Ovary (tissue), 7 donors: ENCODE measurements at regions not wholly inside any gene's neighbourhood (a gene's known extent, or its start where the extent isn't known, plus 50 kb on each side); places are given as distances from the start of the nearest gene placed in this dataset.

Experiments
- DNase-seq, 5 donors: peaks; one replicate each; pipeline ENCODE4 v3.0.0-alpha.2; 2019 to 2020
- H3K27ac ChIP-seq, 2 donors: fragments of 200-600 bp; one replicate each; pipeline versions ENCODE4 v1.5.1 to v1.8.0; 2019 to 2022
- H3K27me3 ChIP-seq: fragments of 200-600 bp; one replicate; pipeline ENCODE4 v1.8.0; 2022
- H3K36me3 ChIP-seq: fragments of 200-600 bp; sonication (generic); one replicate; pipeline ENCODE4 v1.5.1; 2019
- H3K4me1 ChIP-seq: one replicate; pipeline ENCODE4 v1.8.1; 2013; ENCODE audit warnings: mild to moderate bottlenecking, moderate library complexity; ENCODE audit not compliant: insufficient read depth
- H3K4me3 ChIP-seq: fragments of 200-600 bp; sonication (generic); one replicate; pipeline ENCODE4 v1.5.1; 2017
- H3K9me3 ChIP-seq, 2 donors: fragments of 200-600 bp in 1 of 2; sonication (generic) in 1 of 2; one replicate each; pipeline versions ENCODE4 v1.5.1 to v1.8.1; 2013 to 2019; ENCODE audit warnings: mild to moderate bottlenecking in 1 of 2, moderate library complexity in 1 of 2
- CTCF ChIP-seq, 3 donors: fragments of 450-650 bp in 2 of 3; fragments of 200-600 bp in 1 of 3; IDR thresholded peaks; one replicate each; pipeline versions ENCODE4 v1.5.1 to v1.8.0; 2016 to 2022; ENCODE audit warnings: antibody characterized with exemption in 3 of 3, mild to moderate bottlenecking in 1 of 3
- EP300 ChIP-seq: sonication (generic); formaldehyde crosslinking; IDR thresholded peaks from one replicate; pipeline ENCODE4 v1.6.1; 2017; ENCODE audit warnings: antibody characterized with exemption
- POLR2A ChIP-seq: fragments of 450-650 bp; IDR thresholded peaks from one replicate; pipeline ENCODE4 v1.6.1; 2017; ENCODE audit warnings: antibody characterized with exemption, mild to moderate bottlenecking, moderate library complexity
- WGBS, 3 donors: extraction: QIAGEN DNeasy Blood & Tissue Kit in 1 of 3; methylation state at CpG; one replicate each; pipeline versions ENCODE4 v1.1.5 to v1.1.7; 2013 to 2017; 5-methylcytosine and 5-hydroxymethylcytosine counted together
- intact Hi-C, 4 donors: fragments of 100-400 bp; cut with DNase I; formaldehyde crosslinking; loops; one replicate each; pipeline versions ENCODE4 v1.11.0 to v1.15.1; 2022 to 2023
- donor health status: DM: no; HTN: no; CAD: no; lungs with moderate emphysema.
- donor health status: DM: no; HTN: no; CAD: no.
- donor health status: Bipolar disorder and iron deficiency.
- donor health status: DM: no; HTN: no; CAD: no.
- donor health status: DM: yes; HTN: yes; CAD: no.

GRCh38 chr3:180416111-180416594 lies 185.8 kb upstream of the TTC14 start:
- intact Hi-C loops = no loop called here
- Histone ChIP-seq H3K9me3 (no peaks in the 10 kb centered on the region), H3K4me3 (no peak overlapping the region), H3K27ac (no peak overlapping the region), H3K4me1 (no peaks in the 10 kb centered on the region), H3K27me3 (no peaks in the 10 kb centered on the region), H3K36me3 (no peaks in the 10 kb centered on the region)
- no peak for DNase-seq
- no peak for TF ChIP-seq POLR2A
- TF ChIP-seq EP300 = no peak
- TF ChIP-seq CTCF (IDR thresholded peaks at IDR 0.05) = no peak
- WGBS, 3 donors = 87 to 90% (median 88%) methylated on average over 2 of the region's 2 CpGs

GRCh38 chr3:180417241-180417640 lies 184.7 kb upstream of the TTC14 start:
- no peaks in the 10 kb centered on the region for H3K27me3 ChIP-seq
- DNase-seq = no peak
- no peaks in the 10 kb centered on the region for H3K36me3 ChIP-seq
- H3K27ac ChIP-seq = no peak overlapping the region
- H3K4me1 ChIP-seq = no peaks in the 10 kb centered on the region
- H3K4me3 ChIP-seq = no peak overlapping the region
- TF ChIP-seq EP300 = no peak
- TF ChIP-seq POLR2A = no peak
- no peak for TF ChIP-seq CTCF (IDR thresholded peaks at IDR 0.05)
- no peaks in the 10 kb centered on the region for H3K9me3 ChIP-seq
- intact Hi-C loops = no loop called here

- Histone ChIP-seq H3K4me1 (no peaks in the 10 kb centered on the region), H3K27ac (no peak overlapping the region), H3K36me3 (no peaks in the 10 kb centered on the region), H3K9me3 (no peaks in the 10 kb centered on the region), H3K27me3 (no peaks in the 10 kb centered on the region), H3K4me3 (no peak overlapping the region)
- DNase-seq = no peak
- intact Hi-C loops = no loop called here
- TF ChIP-seq EP300 (no peak), CTCF (IDR thresholded peaks at IDR 0.05) (no peak)
- 87 to 91% (median 90%) methylated on average over 2 of the region's 2 CpGs for whole genome bisulfite sequencing, 3 donors
These were observed 181.9 kb upstream of the TTC14 start for GRCh38 chr3:180420016-180420415.

- intact Hi-C loops = no loop called here
- DNase-seq = no peak
- no peak for TF ChIP-seq POLR2A
- TF ChIP-seq CTCF (IDR thresholded peaks at IDR 0.05) = no peak
- no peak for TF ChIP-seq EP300
- WGBS, 3 donors = 27 to 61% (median 39%) methylated on average over 2 of the region's 2 CpGs
- Histone ChIP-seq H3K4me1 (no peaks in the 10 kb centered on the region), H3K9me3 (no peaks in the 10 kb centered on the region), H3K36me3 (no peaks in the 10 kb centered on the region), H3K27me3 (no peaks in the 10 kb centered on the region), H3K27ac (peak overlapping the region in 1 of 2 donors; percentile 19), H3K4me3 (no peak overlapping the region)
These were observed 181.2 kb upstream of the TTC14 start for GRCh38 chr3:180420804-180421203.

- DNase-seq = no peak
- TF ChIP-seq EP300 (no peak), CTCF (IDR thresholded peaks at IDR 0.05) (no peak), POLR2A (no peak)
- Histone ChIP-seq H3K9me3 (no peaks in the 10 kb centered on the region), H3K4me1 (no peaks in the 10 kb centered on the region), H3K27ac (peak overlapping the region in 1 of 2 donors; percentile 19), H3K36me3 (no peaks in the 10 kb centered on the region), H3K27me3 (no peaks in the 10 kb centered on the region), H3K4me3 (no peak overlapping the region)
- 1 to 16% (median 3%) methylated on average over 2 of the region's 2 CpGs for WGBS, 3 donors
- intact Hi-C loops = no loop called here
These were observed 180.7 kb upstream of the TTC14 start for GRCh38 chr3:180421221-180421620.
